Ishikawa (cell line): ENCODE measurements at regions not wholly inside any gene's neighbourhood (a gene's known extent, or its start where the extent isn't known, plus 50 kb on each side); places are given as distances from the start of the nearest gene placed in this dataset.
A peak's percentile ranks its signal among the peaks of the same experiment; 100 is the strongest.

Experiments
- CEBPB ChIP-seq: IDR thresholded peaks from 2 replicates; pipeline ENCODE4 v1.6.1; 2012
- CREB1 ChIP-seq: IDR thresholded peaks from 2 replicates; pipeline ENCODE4 v1.6.1; 2012; ENCODE audit warnings: low read depth
- EGR1 ChIP-seq: IDR thresholded peaks from 2 replicates; pipeline ENCODE4 v1.6.1; 2012
- EP300 ChIP-seq: IDR thresholded peaks from 2 replicates; pipeline ENCODE4 v1.6.1; 2012; ENCODE audit warnings: borderline replicate concordance
- FOXM1 ChIP-seq: IDR thresholded peaks from 2 replicates; pipeline ENCODE4 v1.6.1; 2012; ENCODE audit warnings: low read depth, borderline replicate concordance
- MAX ChIP-seq: IDR thresholded peaks from 2 replicates; pipeline ENCODE4 v1.6.1; 2012
- NFIC ChIP-seq: IDR thresholded peaks from 2 replicates; pipeline ENCODE4 v1.6.1; 2012
- RAD21 ChIP-seq: IDR thresholded peaks from 2 replicates; pipeline ENCODE4 v1.6.1; 2012; ENCODE audit warnings: low read depth
- TAF1 ChIP-seq: IDR thresholded peaks from 2 replicates; pipeline ENCODE4 v1.6.1; 2012; ENCODE audit warnings: low read depth, mild to moderate bottlenecking
- TCF12 ChIP-seq: IDR thresholded peaks from 2 replicates; pipeline ENCODE4 v1.6.1; 2012; ENCODE audit warnings: low read depth
- TEAD4 ChIP-seq: IDR thresholded peaks from 2 replicates; pipeline ENCODE4 v1.6.1; 2012
- YY1 ChIP-seq: IDR thresholded peaks from 2 replicates; pipeline ENCODE4 v1.6.1; 2012; ENCODE audit warnings: low read depth
- ZBTB7A ChIP-seq: IDR thresholded peaks from 2 replicates; pipeline ENCODE4 v1.6.1; 2012; ENCODE audit warnings: low read depth
- TF ChIP-seq, protein P1 (sequence below): IDR thresholded peaks from 2 replicates; pipeline ENCODE4 v1.6.1; 2012; ENCODE audit warnings: low read depth, mild to moderate bottlenecking
- TF ChIP-seq, protein P2 (sequence below): IDR thresholded peaks from 2 replicates; pipeline ENCODE4 v1.6.1; 2012

- no peak for TF ChIP-seq MAX
- no peak for TF ChIP-seq TEAD4
- TF ChIP-seq TCF12, result no peak
- TF ChIP-seq NFIC, result no peak
- TF ChIP-seq FOXM1, result no peak
- no peak for TF ChIP-seq ZBTB7A
- TF ChIP-seq, protein P1, sequence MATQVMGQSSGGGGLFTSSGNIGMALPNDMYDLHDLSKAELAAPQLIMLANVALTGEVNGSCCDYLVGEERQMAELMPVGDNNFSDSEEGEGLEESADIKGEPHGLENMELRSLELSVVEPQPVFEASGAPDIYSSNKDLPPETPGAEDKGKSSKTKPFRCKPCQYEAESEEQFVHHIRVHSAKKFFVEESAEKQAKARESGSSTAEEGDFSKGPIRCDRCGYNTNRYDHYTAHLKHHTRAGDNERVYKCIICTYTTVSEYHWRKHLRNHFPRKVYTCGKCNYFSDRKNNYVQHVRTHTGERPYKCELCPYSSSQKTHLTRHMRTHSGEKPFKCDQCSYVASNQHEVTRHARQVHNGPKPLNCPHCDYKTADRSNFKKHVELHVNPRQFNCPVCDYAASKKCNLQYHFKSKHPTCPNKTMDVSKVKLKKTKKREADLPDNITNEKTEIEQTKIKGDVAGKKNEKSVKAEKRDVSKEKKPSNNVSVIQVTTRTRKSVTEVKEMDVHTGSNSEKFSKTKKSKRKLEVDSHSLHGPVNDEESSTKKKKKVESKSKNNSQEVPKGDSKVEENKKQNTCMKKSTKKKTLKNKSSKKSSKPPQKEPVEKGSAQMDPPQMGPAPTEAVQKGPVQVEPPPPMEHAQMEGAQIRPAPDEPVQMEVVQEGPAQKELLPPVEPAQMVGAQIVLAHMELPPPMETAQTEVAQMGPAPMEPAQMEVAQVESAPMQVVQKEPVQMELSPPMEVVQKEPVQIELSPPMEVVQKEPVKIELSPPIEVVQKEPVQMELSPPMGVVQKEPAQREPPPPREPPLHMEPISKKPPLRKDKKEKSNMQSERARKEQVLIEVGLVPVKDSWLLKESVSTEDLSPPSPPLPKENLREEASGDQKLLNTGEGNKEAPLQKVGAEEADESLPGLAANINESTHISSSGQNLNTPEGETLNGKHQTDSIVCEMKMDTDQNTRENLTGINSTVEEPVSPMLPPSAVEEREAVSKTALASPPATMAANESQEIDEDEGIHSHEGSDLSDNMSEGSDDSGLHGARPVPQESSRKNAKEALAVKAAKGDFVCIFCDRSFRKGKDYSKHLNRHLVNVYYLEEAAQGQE, result no peak
- TF ChIP-seq, protein P2, sequence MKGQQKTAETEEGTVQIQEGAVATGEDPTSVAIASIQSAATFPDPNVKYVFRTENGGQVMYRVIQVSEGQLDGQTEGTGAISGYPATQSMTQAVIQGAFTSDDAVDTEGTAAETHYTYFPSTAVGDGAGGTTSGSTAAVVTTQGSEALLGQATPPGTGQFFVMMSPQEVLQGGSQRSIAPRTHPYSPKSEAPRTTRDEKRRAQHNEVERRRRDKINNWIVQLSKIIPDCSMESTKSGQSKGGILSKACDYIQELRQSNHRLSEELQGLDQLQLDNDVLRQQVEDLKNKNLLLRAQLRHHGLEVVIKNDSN, result no peak
- TF ChIP-seq RAD21, result no peak
- TF ChIP-seq YY1, result no peak
- TF ChIP-seq EGR1, result no peak
- no peak for TF ChIP-seq EP300
- no peak for TF ChIP-seq CEBPB
- TF ChIP-seq TAF1, result no peak
- TF ChIP-seq CREB1, result no peak
Observed at GRCh38 chr1:87466621-87467020, 137.9 kb downstream of the LMO4 start.

GRCh38 chr1:87472716-87473115 is 144.0 kb downstream of the LMO4 start:
- no peak for TF ChIP-seq CREB1
- no peak for TF ChIP-seq TCF12
- TF ChIP-seq NFIC, result no peak
- TF ChIP-seq CEBPB, result no peak
- no peak for TF ChIP-seq RAD21
- TF ChIP-seq EP300, result no peak
- TF ChIP-seq TEAD4, result no peak
- TF ChIP-seq TAF1, result no peak
- TF ChIP-seq FOXM1, result no peak
- TF ChIP-seq, protein P1, result no peak
- no peak for TF ChIP-seq YY1
- TF ChIP-seq, protein P2, result no peak

- TF ChIP-seq CEBPB, result no peak
- TF ChIP-seq, protein P2, result no peak
- no peak for TF ChIP-seq YY1
- no peak for TF ChIP-seq TCF12
- TF ChIP-seq NFIC, result no peak
- TF ChIP-seq EGR1, result no peak
- TF ChIP-seq EP300, result no peak
Observed at GRCh38 chr1:87473203-87473661, 144.6 kb downstream of the LMO4 start.

DNA sequence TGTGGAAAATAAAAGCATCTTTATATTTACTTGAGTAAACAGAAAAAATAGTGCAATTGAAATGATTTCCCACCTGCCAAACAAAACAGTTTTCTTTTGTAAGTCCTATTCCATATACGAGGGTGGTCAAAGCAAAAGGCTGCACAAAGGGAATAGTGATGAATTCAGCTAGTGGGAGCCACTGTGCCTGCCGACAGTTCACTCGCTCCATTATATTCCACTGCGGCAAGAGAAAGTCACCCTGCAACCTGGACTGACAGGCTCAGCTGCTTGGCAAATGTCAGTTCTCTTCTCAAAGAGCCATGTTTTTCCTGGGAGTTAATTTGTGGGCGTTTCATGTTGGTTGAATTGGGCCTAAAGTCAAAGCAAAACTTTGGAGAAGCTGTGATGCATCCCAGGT is 145.4 kb downstream of the LMO4 start:
- TF ChIP-seq EP300 (no peak), TEAD4 (no peak), NFIC (no peak), TAF1 (no peak), ZBTB7A (no peak), CEBPB (no peak), TCF12 (no peak), MAX (no peak), CREB1 (no peak), EGR1 (no peak), YY1 (no peak), RAD21 (no peak)

DNA sequence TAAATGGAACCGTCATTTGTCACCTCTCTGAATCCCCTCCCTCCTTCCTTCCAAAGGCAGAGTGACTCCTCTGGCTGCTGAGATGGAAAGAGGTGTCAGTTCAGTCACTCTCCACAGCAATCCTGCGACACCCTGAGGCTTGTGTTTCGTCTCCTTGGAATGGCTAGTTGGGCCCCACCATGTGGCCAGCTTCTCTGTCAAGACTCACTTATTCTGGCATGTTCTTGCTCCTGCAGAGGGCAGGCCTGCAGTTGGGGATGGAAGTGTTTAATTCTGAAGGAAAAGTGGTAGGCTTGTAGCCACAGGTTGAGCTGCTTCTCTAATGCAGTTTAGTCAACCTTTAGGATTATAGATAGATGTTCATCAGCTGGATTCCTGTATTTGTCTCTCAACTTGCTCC is 149.6 kb downstream of the LMO4 start:
- TF ChIP-seq RAD21 (peak; percentile 9; the same call in 1 of the 2 replicates), ZBTB7A (no peak), YY1 (no peak)

GRCh38 chr1:87495147-87495546 is 166.5 kb downstream of the LMO4 start:
- no peak for TF ChIP-seq RAD21
- TF ChIP-seq NFIC, result no peak
- TF ChIP-seq, protein P2, result peak; percentile 13; the same call in 1 of the 2 replicates
